B cell (primary cell): ENCODE measurements at regions not wholly inside any gene's neighbourhood (a gene's known extent, or its start where the extent isn't known, plus 50 kb on each side); places are given as distances from the start of the nearest gene placed in this dataset.

Experiments used
- ATAC-seq: fragments of 200-7000 bp; cut with Tn5 transposase; one replicate; pipeline ENCODE4 v1.10.0; 2021; ENCODE audit warnings: low read depth, mild to moderate bottlenecking, moderate number of reproducible peaks, moderate library complexity
- CTCF ChIA-PET: fragments of 350-600 bp; sonication (Branson Sonifier 250); formaldehyde crosslinking; loops from one replicate; lab custom pipeline; 2021; ENCODE audit warnings: antibody characterized with exemption, inconsistent platforms; lab: Charles Lee
- POLR2A ChIA-PET: fragments of 350-600 bp; sonication (Branson Sonifier 250); formaldehyde crosslinking; loops from one replicate; lab custom pipeline; 2021; ENCODE audit warnings: antibody characterized with exemption; lab: Charles Lee
- DNase-seq: peaks from one replicate; pipeline ENCODE4 v3.0.0; 2013
- H2AFZ ChIP-seq: 2 replicates; pipeline ENCODE4 v1.6.1; 2012; ENCODE audit warnings: mild to moderate bottlenecking, low read depth, low read length; ENCODE audit not compliant: insufficient read depth, poor library complexity, severe bottlenecking
- H3K27ac ChIP-seq, 2 donors: 1 replicate in 1 of 2; 2 replicates in 1 of 2; pipeline ENCODE4 v1.5.1; 2012 to 2013; ENCODE audit warnings: low read length in 2 of 2, mild to moderate bottlenecking in 2 of 2, moderate library complexity in 1 of 2
- H3K27me3 ChIP-seq, 4 experiments: fragments of 200-600 bp in 1 of 4; sonication (generic) in 1 of 4; replicated peaks in 1 of 4; 1 replicate in 2 of 4; 2 replicates in 2 of 4; pipeline versions ENCODE4 v1.6.1 to v1.7.0; 2013 to 2016; ENCODE audit warnings: low read length in 3 of 4, mild to moderate bottlenecking in 2 of 4, mixed read lengths in 1 of 4, moderate library complexity in 1 of 4; ENCODE audit not compliant: insufficient read depth in 4 of 4, control insufficient read depth in 3 of 4; ENCODE audit errors: control extremely low read depth in 1 of 4
- H3K36me3 ChIP-seq, 2 experiments: replicated peaks in 1 of 2; 1 replicate in 1 of 2; 2 replicates in 1 of 2; pipeline versions ENCODE4 v1.6.1 to v1.7.1; 2013; ENCODE audit warnings: low read length in 1 of 2; ENCODE audit not compliant: insufficient read depth in 2 of 2, control insufficient read depth in 1 of 2; ENCODE audit errors: control extremely low read depth in 1 of 2, extremely low read depth in 1 of 2
- H3K4me1 ChIP-seq, 2 donors: fragments of 200-600 bp in 1 of 2; sonication (generic) in 1 of 2; 1 replicate in 1 of 2; 2 replicates in 1 of 2; pipeline versions ENCODE4 v1.5.1 to v1.6.1; 2013 to 2017; ENCODE audit warnings: low read length in 2 of 2; ENCODE audit not compliant: control insufficient read depth in 2 of 2, insufficient read depth in 2 of 2
- H3K4me2 ChIP-seq: replicated peaks from 2 replicates; pipeline ENCODE3; 2012; ENCODE audit warnings: mild to moderate bottlenecking, low read depth, low read length; ENCODE audit not compliant: poor library complexity, severe bottlenecking
- H3K4me3 ChIP-seq, 5 experiments: fragments of 200-600 bp in 1 of 5; sonication (generic) in 1 of 5; 1 replicate in 3 of 5; 2 replicates in 2 of 5; pipeline versions ENCODE4 v1.5.1 to v1.7.0; 2011 to 2016; ENCODE audit warnings: low read length in 4 of 5, mild to moderate bottlenecking in 4 of 5, low read depth in 2 of 5, control low read depth in 1 of 5, moderate library complexity in 1 of 5; ENCODE audit not compliant: insufficient read depth in 1 of 5; ENCODE audit errors: control extremely low read depth in 1 of 5, extremely low read depth in 1 of 5
- H3K79me2 ChIP-seq: fragments of 200-600 bp; sonication (generic); one replicate; pipeline ENCODE4 v1.6.0; 2016; ENCODE audit warnings: low read length; ENCODE audit not compliant: control insufficient read depth, insufficient read depth
- H3K9ac ChIP-seq: fragments of 200-600 bp; sonication (generic); 2 replicates; pipeline ENCODE4 v1.6.1; 2017; ENCODE audit warnings: mild to moderate bottlenecking, low read length, moderate library complexity
- H3K9me3 ChIP-seq, 3 donors: one replicate each; pipeline versions ENCODE4 v1.6.1 to v1.7.1; 2013; ENCODE audit warnings: low read length in 2 of 3; ENCODE audit not compliant: control insufficient read depth in 2 of 3, insufficient read depth in 1 of 3; ENCODE audit errors: control extremely low read depth in 1 of 3
- H4K20me1 ChIP-seq: 2 replicates; pipeline ENCODE4 v1.6.0; 2012; ENCODE audit warnings: mild to moderate bottlenecking, low read length; ENCODE audit not compliant: insufficient read depth, control insufficient read depth, poor library complexity, severe bottlenecking
- H3K27ac Mint-ChIP-seq: one replicate; pipeline ENCODE4 v1.8.0; 2021; ENCODE audit warnings: mixed read lengths
- H3K27me3 Mint-ChIP-seq: one replicate; pipeline ENCODE4 v1.8.0; 2021; ENCODE audit warnings: mixed read lengths
- H3K4me1 Mint-ChIP-seq: one replicate; pipeline ENCODE4 v1.8.0; 2021; ENCODE audit warnings: mixed read lengths
- H3K4me3 Mint-ChIP-seq: one replicate; pipeline ENCODE4 v1.8.0; 2021; ENCODE audit warnings: mixed read lengths
- H3K9me3 Mint-ChIP-seq: one replicate; pipeline ENCODE4 v1.8.0; 2022; ENCODE audit warnings: mixed read lengths; ENCODE audit not compliant: insufficient read depth
- EZH2 ChIP-seq: IDR thresholded peaks from 2 replicates; pipeline ENCODE4 v1.6.1; 2012; ENCODE audit warnings: borderline replicate concordance, low read depth, mild to moderate bottlenecking, moderate library complexity, low read length; ENCODE audit not compliant: insufficient read depth, poor library complexity, severe bottlenecking
- WGBS: methylation state at CpG from one replicate; pipeline ENCODE4 v1.1.5; 2013; ENCODE audit warnings: missing lambda C conversion rate; ENCODE audit not compliant: insufficient coverage; 5-methylcytosine and 5-hydroxymethylcytosine counted together
- intact Hi-C: fragments of 100-400 bp; cut with micrococcal nuclease; formaldehyde crosslinking; loops from one replicate; pipeline ENCODE4 v1.10.0; 2022
- TF ChIP-seq, protein P1 (sequence below): fragments of 200-600 bp; IDR thresholded peaks from one replicate; pipeline ENCODE4 v1.8.0; 2022; ENCODE audit warnings: antibody characterized with exemption, mild to moderate bottlenecking

DNA sequence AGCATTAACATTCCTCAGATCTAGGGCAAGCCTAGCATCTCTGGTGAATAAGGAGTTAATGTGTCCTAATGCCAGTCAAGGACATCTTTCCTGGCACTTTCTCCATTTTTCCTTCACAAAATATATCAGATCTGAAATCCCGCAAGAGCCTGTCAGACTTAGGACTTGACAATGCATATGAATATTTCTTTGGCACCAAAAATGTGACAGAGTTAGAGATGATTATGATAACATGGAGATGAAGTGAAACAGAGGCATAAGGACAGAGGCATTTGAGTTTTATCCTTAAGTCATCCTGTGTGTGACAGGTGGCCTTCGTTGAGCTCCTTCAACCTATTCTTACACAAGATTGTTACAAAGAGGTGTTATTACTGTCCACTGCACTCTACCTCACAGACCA, 388.0 kb downstream of the EMP1 start:
- no peak overlapping the region for H3K27ac Mint-ChIP-seq
- peaks cover 9% of the 10 kb centered on the region for H3K4me1 Mint-ChIP-seq
- WGBS, result no CpG with 5 or more reads among the region's 2 CpGs
- H3K9me3 Mint-ChIP-seq, result no peaks in the 10 kb centered on the region
- H3K4me3 ChIP-seq, result no peak overlapping the region
- H3K36me3 ChIP-seq, result no peaks in the 10 kb centered on the region
- H3K9me3 ChIP-seq, result no peaks in the 10 kb centered on the region
- H4K20me1 ChIP-seq, result no peaks in the 10 kb centered on the region
- no peak overlapping the region for H3K27ac ChIP-seq
- CTCF ChIA-PET, result no interaction called here
- intact Hi-C loops, result no loop called here
- no peak overlapping the region for H3K9ac ChIP-seq
- H3K79me2 ChIP-seq, result no peaks in the 10 kb centered on the region
- no peak overlapping the region for H3K4me2 ChIP-seq
- H3K4me1 ChIP-seq, result peaks cover 3 to 8% of the 10 kb centered on the region in 2 donors
- H2AFZ ChIP-seq, result no peak overlapping the region
- no peak overlapping the region for H3K4me3 Mint-ChIP-seq
- TF ChIP-seq EZH2, result no peak
- TF ChIP-seq, protein P1, sequence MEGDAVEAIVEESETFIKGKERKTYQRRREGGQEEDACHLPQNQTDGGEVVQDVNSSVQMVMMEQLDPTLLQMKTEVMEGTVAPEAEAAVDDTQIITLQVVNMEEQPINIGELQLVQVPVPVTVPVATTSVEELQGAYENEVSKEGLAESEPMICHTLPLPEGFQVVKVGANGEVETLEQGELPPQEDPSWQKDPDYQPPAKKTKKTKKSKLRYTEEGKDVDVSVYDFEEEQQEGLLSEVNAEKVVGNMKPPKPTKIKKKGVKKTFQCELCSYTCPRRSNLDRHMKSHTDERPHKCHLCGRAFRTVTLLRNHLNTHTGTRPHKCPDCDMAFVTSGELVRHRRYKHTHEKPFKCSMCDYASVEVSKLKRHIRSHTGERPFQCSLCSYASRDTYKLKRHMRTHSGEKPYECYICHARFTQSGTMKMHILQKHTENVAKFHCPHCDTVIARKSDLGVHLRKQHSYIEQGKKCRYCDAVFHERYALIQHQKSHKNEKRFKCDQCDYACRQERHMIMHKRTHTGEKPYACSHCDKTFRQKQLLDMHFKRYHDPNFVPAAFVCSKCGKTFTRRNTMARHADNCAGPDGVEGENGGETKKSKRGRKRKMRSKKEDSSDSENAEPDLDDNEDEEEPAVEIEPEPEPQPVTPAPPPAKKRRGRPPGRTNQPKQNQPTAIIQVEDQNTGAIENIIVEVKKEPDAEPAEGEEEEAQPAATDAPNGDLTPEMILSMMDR, result no peak
- POLR2A ChIA-PET, result no interaction called here
- H3K27me3 ChIP-seq, result no peaks in the 10 kb centered on the region
- H3K27me3 Mint-ChIP-seq, result no peaks in the 10 kb centered on the region
- ATAC-seq (no peak), DNase-seq (no peak)

DNA sequence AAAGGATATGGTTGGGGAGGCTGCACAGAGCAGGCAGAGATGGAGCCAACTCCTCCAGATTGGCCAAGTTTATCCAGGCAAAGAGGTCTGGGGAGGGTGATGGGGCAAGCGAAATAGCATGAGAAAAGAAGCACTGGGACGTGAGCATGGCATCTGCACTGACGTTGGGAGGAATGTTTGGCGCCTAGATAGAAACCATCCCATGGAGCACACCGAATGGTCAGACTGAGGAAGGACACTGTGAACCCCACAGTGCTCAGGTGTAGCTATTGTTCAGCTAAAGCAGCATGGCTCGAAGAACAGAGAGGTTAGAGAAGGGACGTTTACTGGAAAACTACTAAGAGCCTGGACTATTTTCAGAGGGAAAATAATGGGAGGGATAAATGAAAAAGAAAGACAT, 387.1 kb downstream of the EMP1 start:
- H3K79me2 ChIP-seq, result no peaks in the 10 kb centered on the region
- no peaks in the 10 kb centered on the region for H3K27me3 ChIP-seq
- H3K36me3 ChIP-seq, result no peaks in the 10 kb centered on the region
- H3K4me3 Mint-ChIP-seq, result no peak overlapping the region
- WGBS, result 92% methylated on average over 7 of the region's 7 CpGs
- H3K9ac ChIP-seq, result no peak overlapping the region
- peaks cover 8% of the 10 kb centered on the region for H3K4me1 Mint-ChIP-seq
- H2AFZ ChIP-seq, result no peak overlapping the region
- no peak overlapping the region for H3K4me2 ChIP-seq
- ATAC-seq (no peak), DNase-seq (no peak)
- no peak for TF ChIP-seq EZH2
- TF ChIP-seq, protein P1, result no peak
- ChIA-PET CTCF (interaction anchor here (1.1 kb wide), 1 partner anchor 221 kb away, joined by 3 read pairs; no protein-coding TSS in a partner anchor), POLR2A (no interaction called here)
- H3K4me3 ChIP-seq, result no peak overlapping the region
- no peak overlapping the region for H3K27ac ChIP-seq
- H3K9me3 ChIP-seq, result no peaks in the 10 kb centered on the region
- intact Hi-C loops, result no loop called here
- H3K9me3 Mint-ChIP-seq, result no peaks in the 10 kb centered on the region
- H3K27ac Mint-ChIP-seq, result no peak overlapping the region
- H4K20me1 ChIP-seq, result no peaks in the 10 kb centered on the region
- peaks cover 2 to 8% of the 10 kb centered on the region in 2 donors for H3K4me1 ChIP-seq
- no peaks in the 10 kb centered on the region for H3K27me3 Mint-ChIP-seq
